AG10803 (cell line): ENCODE measurements at regions not wholly inside any gene's neighbourhood (a gene's known extent, or its start where the extent isn't known, plus 50 kb on each side); places are given as distances from the start of the nearest gene placed in this dataset.

Experiments used
- DNase-seq: peaks from one replicate; pipeline ENCODE4 v3.0.0; 2010; ENCODE audit warnings: low read depth
- H3K4me3 ChIP-seq: 2 replicates; pipeline ENCODE4 v1.5.1; 2011; ENCODE audit warnings: mild to moderate bottlenecking, low read length, control low read depth
- TF ChIP-seq, protein P1 (sequence below): conservative IDR thresholded peaks from 2 replicates; pipeline ENCODE4 v1.5.1; 2011; ENCODE audit warnings: mild to moderate bottlenecking, low read length, control low read depth, inconsistent platforms

DNA sequence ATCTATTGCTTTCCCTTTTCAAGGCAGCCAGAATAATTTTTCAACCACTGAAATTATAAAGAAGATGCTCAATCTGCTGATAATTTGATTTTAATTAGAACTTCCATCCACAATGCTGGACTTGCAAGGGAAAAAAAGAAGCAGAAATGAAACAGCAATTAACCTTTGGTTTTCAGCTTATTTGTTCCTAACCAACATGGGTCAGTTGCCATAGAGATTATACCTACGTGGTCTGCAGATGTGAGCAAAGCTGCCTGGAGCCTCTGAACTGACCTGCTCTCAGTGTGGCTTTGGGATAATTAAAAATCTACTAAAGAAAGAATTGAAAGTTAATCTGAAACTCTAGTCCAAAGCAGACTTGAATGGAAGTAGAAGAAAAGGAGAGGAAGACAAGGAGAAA is 195.7 kb upstream of the API5 start:
- TF ChIP-seq, protein P1, sequence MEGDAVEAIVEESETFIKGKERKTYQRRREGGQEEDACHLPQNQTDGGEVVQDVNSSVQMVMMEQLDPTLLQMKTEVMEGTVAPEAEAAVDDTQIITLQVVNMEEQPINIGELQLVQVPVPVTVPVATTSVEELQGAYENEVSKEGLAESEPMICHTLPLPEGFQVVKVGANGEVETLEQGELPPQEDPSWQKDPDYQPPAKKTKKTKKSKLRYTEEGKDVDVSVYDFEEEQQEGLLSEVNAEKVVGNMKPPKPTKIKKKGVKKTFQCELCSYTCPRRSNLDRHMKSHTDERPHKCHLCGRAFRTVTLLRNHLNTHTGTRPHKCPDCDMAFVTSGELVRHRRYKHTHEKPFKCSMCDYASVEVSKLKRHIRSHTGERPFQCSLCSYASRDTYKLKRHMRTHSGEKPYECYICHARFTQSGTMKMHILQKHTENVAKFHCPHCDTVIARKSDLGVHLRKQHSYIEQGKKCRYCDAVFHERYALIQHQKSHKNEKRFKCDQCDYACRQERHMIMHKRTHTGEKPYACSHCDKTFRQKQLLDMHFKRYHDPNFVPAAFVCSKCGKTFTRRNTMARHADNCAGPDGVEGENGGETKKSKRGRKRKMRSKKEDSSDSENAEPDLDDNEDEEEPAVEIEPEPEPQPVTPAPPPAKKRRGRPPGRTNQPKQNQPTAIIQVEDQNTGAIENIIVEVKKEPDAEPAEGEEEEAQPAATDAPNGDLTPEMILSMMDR: no peak
- H3K4me3 ChIP-seq: no peak overlapping the region
- no peak for DNase-seq

DNA sequence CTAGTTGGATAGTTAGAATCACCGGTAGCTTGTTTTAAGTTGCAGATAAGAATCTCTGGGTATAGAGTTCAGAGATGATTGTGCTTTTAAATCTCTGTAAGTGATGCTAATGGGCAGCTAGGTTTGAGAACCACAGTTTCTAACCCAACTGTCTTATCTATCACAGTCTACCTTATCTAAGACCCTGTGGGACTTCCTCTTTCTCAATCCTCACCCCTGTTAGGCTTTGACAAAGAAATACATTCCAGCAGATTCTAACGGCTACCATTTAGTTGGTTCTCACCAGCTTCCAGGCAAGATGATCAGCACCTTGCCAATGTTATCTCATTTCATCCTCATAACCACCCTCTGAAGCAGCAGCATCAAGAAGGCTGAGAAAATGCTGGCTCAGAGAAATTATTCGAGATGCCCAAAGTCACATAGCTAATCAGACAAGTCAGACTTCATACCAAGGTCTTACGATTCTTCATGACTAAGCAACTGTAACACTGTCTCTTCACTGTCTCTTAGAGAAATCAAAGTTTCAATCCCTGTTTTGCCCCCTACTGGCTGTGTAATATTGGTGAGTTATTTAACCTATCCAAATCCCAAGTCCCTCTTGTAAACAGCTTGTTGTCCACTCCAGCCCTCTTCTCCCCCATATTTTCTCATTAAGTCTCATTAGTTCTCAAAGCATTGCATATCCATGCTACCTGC is 192.4 kb upstream of the API5 start:
- H3K4me3 ChIP-seq: no peak overlapping the region
- no peak for DNase-seq
- TF ChIP-seq, protein P1: no peak

DNA sequence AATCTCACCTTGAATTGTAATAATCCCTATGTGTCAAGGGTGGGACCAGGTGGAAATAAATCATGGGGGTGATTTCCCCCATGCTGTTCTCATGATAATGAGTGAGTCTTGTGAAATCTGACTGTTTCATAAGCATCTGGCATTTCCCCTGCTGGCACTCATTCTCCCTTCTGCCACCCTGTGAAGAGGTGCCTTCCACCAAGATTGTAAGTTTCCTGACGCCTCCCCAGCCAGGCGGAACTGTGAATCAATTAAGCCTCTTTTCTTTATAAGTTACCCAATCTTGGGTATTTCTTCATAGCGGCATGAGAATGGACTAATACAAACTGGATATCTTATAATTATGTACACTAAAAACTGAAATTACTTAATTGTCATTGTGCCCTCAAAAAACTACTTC is 189.2 kb upstream of the API5 start:
- TF ChIP-seq, protein P1: no peak
- DNase-seq: no peak
- H3K4me3 ChIP-seq: no peak overlapping the region

DNA sequence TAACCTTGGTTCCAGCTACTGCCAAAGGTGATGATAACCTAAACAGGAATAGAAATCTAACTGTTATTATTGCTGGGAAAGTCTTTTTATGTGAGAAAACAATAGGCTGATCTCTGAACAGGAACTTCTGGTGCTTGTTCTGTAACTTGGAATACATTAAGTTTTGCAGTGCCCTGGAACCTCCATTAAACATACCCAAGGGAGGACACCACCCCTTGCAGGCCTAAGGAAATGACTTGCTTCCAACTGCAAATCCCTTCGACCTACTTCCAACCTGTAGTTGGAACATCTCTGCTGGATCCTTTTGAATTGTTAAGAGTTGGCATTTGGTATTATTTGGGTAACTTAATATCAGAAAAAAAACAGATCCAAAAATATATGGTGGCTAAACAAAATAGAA is 188.4 kb upstream of the API5 start:
- TF ChIP-seq, protein P1: no peak
- no peak for DNase-seq

DNA sequence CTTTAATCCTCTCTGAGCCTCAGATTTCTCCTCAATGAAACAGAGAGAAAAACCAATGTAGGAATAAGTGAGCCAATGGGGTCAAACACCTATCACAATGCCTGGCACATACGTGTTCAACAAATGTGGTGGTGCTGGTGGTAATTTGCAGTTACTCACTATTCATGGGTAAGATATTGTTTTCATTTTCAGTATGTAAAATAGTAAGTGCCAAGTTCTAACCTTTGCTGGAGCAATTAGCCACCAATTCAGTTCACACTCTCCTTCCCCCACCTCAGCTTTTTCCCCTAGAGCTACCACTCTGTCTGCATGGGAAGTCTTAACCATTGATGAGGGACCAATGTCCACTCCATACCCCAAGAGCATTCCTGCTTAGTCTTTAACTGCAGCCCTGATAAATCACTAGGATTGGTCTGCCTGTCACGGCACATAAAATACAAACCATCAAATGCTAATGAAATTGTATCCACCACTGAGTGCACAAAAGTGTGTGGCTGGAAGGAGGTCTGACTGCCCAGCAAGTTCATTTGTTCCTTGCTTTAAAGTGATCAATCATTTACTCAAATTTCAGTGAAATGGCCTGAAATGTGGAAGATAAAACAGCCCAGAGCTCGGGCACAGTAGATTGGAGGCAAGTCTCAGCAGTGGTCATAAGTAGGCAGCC is 187.4 kb upstream of the API5 start:
- no peak for DNase-seq
- TF ChIP-seq, protein P1: no peak
- no peak overlapping the region for H3K4me3 ChIP-seq

More for the DNA sequence above, 188.4 kb upstream of the API5 start:
- H3K4me3 ChIP-seq: no peak overlapping the region

DNA sequence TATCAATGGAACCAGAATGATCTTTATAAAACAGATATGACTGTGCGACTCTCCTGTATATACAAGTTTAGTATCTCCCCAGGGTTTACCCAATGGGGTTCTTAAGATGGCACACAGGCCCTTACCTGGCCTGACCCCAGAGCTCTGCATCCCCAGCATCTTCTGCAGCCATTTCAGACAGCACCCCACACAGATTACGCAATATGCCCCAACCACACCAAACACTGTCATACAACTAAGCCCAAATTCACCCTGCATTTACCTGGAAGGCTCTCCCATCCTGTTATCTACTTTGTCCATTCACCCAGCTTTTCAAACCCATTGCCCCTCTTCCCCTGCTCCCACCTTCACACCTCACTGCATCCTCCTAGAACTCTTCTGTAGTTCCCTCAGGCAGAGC is 182.5 kb upstream of the API5 start:
- TF ChIP-seq, protein P1: no peak
- DNase-seq: no peak
- H3K4me3 ChIP-seq: no peak overlapping the region

DNA sequence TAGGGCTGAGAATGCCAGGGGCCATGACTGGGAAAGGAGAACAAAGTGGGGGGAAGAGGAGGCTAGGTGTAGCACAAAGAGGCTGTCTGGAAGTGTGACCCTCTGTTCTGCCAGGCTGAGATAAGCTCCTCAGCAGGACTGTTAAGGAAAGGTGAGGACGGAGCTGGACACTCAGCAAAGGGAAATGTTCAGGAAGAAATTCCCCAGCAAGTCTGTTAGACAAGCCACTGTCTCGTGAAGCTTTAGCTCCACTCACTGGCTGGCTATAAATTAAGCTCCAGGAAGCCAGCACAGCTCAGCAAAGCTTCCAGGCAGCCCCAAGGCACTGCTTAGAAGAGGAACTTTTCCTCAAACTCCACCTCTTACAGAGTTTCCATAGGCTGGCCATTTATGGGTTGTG is 181.2 kb upstream of the API5 start:
- TF ChIP-seq, protein P1: no peak
- no peak for DNase-seq
- no peak overlapping the region for H3K4me3 ChIP-seq
